ENCODE measurements at regions not wholly inside any gene's neighbourhood (a gene's known extent, or its start where the extent isn't known, plus 50 kb on each side); places are given as distances from the start of the nearest gene placed in this dataset.

DNA sequence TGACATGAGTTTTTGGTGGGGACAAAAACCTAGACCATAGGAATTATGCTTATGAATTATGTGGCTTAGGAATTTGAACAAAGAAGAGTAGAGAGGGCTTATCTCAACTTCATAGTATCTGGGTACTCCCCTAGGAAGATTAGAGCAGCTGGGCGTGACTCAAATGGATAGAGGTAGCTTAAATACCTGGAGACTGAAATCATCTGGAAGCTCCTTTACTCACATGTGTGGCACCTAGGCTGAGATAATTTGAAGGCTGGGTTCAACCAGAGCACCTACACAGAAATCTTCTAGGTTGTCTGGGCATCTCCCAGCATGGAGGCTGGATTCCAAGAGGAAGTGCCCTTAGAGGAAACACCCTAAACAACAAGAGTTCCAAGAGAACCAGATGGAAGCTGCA, 393.9 kb downstream of the ADAMTS20 start:
- TF ChIP-seq EP300 (IDR thresholded peaks at IDR 0.05): no peak
- TF ChIP-seq, protein P1, sequence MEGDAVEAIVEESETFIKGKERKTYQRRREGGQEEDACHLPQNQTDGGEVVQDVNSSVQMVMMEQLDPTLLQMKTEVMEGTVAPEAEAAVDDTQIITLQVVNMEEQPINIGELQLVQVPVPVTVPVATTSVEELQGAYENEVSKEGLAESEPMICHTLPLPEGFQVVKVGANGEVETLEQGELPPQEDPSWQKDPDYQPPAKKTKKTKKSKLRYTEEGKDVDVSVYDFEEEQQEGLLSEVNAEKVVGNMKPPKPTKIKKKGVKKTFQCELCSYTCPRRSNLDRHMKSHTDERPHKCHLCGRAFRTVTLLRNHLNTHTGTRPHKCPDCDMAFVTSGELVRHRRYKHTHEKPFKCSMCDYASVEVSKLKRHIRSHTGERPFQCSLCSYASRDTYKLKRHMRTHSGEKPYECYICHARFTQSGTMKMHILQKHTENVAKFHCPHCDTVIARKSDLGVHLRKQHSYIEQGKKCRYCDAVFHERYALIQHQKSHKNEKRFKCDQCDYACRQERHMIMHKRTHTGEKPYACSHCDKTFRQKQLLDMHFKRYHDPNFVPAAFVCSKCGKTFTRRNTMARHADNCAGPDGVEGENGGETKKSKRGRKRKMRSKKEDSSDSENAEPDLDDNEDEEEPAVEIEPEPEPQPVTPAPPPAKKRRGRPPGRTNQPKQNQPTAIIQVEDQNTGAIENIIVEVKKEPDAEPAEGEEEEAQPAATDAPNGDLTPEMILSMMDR (IDR thresholded peaks at IDR 0.05): no peak

All from tibial nerve (tissue), 4 donors.